IPS DF 19.7 (cell line): ENCODE measurements at regions not wholly inside any gene's neighbourhood (a gene's known extent, or its start where the extent isn't known, plus 50 kb on each side); places are given as distances from the start of the nearest gene placed in this dataset.
"Not testable (repeated sequence)": the region's sequence is repeated elsewhere in the genome, so short reads cannot be mapped to it uniquely, and the experiment has no call there.

Experiments
- DNase-seq: peaks from one replicate; pipeline ENCODE4 v3.0.0-alpha.2; 2013; ENCODE audit warnings: low read depth, low spot score

GRCh38 chr12:88896958-88897357 is 316.7 kb upstream of the KITLG start:
- DNase-seq, result no peak

GRCh38 chr12:88895634-88896033 is 315.4 kb upstream of the KITLG start:
- no peak for DNase-seq

DNA sequence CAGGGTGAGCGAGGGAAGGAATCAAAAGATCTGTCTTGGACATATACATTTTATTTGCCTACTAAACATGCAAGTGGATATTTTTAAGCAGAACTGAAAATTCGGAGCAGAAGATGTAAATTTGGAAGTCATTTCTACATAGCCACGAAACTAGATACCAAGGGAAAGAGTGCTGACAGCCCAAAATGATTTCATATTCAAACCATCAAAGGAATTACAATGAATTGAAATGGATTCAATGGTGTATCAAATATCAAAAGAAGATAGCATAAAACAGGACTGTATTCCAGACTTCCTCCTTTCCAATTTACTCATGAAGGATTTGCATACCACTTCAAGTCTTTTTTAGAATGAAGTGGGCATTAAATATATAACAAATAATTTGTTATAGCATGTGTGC is 313.5 kb upstream of the KITLG start:
- no peak for DNase-seq

DNA sequence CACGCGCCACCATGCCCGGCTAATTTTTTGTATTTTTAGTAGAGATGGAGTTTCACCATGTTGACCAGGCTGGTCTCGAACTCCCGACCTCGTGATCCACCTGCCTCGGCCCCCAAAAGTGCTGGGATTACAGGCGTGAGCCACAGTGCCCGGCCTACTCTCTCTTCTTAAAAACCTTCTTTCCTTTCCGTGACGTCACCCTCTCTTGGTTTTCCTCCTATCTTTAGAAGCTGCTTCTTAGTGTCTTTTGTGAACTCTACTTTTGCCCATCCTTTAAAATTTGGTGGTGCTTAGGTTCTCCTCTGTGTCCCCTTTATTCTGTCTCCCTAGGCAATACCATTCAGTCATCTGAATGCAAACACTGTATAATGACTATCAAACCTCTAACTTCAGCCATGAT is 311.2 kb upstream of the KITLG start:
- DNase-seq, result not testable (repeated sequence)

- no peak for DNase-seq
These were observed 309.2 kb upstream of the KITLG start for GRCh38 chr12:88889326-88890110.

- DNase-seq, result no peak
These were observed 304.3 kb upstream of the KITLG start for GRCh38 chr12:88884600-88884999.

GRCh38 chr12:88882662-88883061 is 302.4 kb upstream of the KITLG start:
- no peak for DNase-seq

DNA sequence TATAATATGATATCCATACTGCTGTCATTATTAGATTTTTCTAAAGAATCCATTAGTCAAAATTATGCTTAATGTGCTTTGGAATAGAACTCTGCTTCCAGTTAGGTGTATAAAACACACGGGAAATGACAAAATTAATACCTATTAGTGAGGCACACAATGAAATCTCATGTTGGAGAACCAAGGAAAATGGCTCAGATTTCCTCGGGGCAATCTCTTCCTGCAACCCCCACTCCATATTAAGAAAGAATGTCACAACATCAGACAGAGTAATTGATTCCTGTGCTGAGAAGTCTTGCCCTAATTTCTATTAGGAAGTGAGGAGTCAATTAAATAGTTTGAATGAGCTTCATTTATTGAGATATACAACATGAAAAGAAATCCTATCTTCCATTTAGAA is 299.8 kb upstream of the KITLG start:
- no peak for DNase-seq

- DNase-seq, result no peak
These were observed 298.0 kb upstream of the KITLG start for GRCh38 chr12:88878295-88878694.

GRCh38 chr12:88876857-88877256 is 296.6 kb upstream of the KITLG start:
- DNase-seq, result no peak

GRCh38 chr12:88870000-88870737 is 289.9 kb upstream of the KITLG start:
- no peak for DNase-seq

DNA sequence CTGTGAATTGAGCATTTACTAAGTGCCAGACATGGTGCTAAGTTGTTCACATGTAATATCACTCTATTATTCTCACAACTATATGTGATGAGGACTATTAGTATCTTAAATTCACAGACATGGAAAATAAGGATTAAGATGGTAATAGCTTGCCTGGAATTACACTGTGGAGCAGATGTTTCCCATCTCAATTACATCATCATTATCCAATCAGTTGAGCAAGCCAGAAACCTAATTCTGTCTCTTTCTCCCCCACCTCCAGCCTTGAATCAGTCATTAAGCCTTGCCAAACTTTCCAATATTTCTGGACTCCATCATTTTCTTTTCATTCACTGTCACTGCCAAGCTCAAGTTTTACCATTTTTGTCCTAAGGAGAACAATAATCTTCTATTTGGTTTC is 287.8 kb upstream of the KITLG start:
- no peak for DNase-seq

- no peak for DNase-seq
These were observed 287.2 kb upstream of the KITLG start for GRCh38 chr12:88867510-88867909.

DNA sequence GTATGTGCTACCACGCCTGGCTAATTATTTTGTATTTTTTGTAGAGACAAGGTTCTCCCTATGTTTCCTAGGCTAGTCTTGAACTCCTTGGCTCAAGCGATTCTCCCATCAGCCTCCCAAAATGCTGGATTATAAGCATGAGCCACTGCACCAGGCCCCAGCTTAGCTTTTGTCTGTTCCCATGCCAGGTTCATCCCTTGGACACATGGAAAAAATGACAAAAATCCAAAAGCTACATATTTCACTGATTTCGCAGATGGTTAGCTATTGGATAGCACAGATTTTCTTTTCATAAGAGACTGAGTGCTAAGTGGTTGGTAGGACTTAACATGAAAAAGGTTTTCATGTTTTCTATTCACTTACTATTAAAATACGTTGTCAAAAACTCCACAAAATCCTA is 286.6 kb upstream of the KITLG start:
- DNase-seq, result no peak

DNA sequence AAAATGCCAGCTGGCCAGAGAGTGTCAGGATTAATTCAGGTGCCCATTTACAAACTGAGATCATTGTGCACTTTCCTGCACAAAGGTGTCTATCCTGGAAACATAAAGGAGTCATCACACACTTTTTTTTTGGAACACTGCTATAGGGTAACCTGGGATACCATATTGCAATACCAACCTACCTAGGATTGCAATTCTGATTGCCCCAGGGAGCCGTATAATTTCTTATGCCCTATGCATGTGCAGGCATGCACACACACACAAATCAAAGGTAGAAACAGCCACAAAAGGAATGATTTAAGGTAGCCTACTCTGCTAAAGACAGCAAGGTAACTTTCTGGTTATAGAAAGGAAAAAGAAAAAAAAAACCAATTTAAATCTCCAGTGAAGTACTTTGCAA is 285.3 kb upstream of the KITLG start:
- DNase-seq, result no peak

- DNase-seq, result no peak
These were observed 280.6 kb upstream of the KITLG start for GRCh38 chr12:88860851-88861250.

- DNase-seq, result no peak
These were observed 275.9 kb upstream of the KITLG start for GRCh38 chr12:88856201-88856600.

DNA sequence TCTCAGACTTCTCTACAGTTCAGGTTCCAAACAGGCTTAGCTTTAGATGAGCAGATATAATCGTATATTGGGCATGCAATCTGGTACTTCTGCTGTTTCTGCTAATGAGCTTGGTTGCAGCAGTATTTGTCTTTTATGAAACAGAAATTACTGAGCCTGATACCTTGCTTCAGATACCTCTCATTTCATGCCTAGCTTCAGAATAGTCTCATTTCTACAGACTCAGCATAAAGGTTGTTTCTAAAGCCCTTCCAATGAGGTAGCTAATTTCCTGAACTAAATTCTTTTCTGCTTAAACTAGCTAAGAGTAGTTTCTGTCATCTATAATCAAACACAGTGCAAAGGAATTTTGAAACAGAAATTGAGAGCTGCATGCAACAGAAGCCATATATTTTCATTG is 275.0 kb upstream of the KITLG start:
- no peak for DNase-seq

DNA sequence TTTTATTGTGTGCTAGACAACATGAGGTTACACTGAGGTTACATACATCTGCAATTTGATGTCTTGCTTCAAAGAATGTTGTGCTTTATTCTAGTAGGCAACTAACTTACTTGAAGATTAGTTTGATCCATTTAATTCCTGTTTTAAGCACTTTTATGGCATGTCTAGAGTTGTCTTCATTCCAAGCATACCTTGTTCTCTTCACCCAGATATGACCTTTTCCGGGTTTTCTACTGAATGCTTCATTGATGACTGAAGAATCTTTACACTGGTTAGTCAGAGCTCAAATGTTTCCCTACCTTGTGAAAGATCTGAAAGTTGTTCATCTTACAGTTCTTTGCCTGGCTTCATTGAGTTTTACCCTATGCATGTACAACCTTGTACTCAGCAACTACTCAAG is 274.0 kb upstream of the KITLG start:
- DNase-seq, result no peak

- not testable (repeated sequence) for DNase-seq
These were observed 267.0 kb upstream of the KITLG start for GRCh38 chr12:88847246-88847645.

GRCh38 chr12:88844426-88844825 is 264.2 kb upstream of the KITLG start:
- DNase-seq, result no peak

GRCh38 chr12:88842314-88842713 is 262.0 kb upstream of the KITLG start:
- no peak for DNase-seq

- DNase-seq, result no peak
These were observed 259.2 kb upstream of the KITLG start for GRCh38 chr12:88839486-88839885.
